GM23338 (cell line): ENCODE measurements at regions not wholly inside any gene's neighbourhood (a gene's known extent, or its start where the extent isn't known, plus 50 kb on each side); places are given as distances from the start of the nearest gene placed in this dataset.
"Not testable (repeated sequence)": the region's sequence is repeated elsewhere in the genome, so short reads cannot be mapped to it uniquely, and the experiment has no call there.

Experiments
- ATAC-seq: fragments of 200-7000 bp; cut with Tn5 transposase; 3 replicates; pipeline ENCODE4 v1.9.1; 2020
- DNase-seq: peaks from one replicate; pipeline ENCODE4 v3.0.0-alpha.2; 2015; ENCODE audit warnings: low spot score
- H2AFZ ChIP-seq: fragments of 200-600 bp; sonication (generic); 2 replicates; pipeline ENCODE4 v1.8.0; 2016; ENCODE audit warnings: antibody characterized with exemption, mild to moderate bottlenecking, moderate library complexity
- H3F3A ChIP-seq: fragments of 200-600 bp; sonication (generic); replicated peaks from 2 replicates; pipeline ENCODE4 v1.8.0; 2017; ENCODE audit warnings: antibody characterized with exemption, mixed run types, low read depth
- H3K27ac ChIP-seq: fragments of 200-600 bp; sonication (generic); 2 replicates; pipeline ENCODE4 v1.6.1; 2016; ENCODE audit warnings: low read depth
- H3K27me3 ChIP-seq: fragments of 200-600 bp; sonication (generic); 2 replicates; pipeline ENCODE4 v1.8.0; 2016; ENCODE audit warnings: mild to moderate bottlenecking, mixed run types, moderate library complexity; ENCODE audit not compliant: insufficient read depth
- H3K36me3 ChIP-seq: fragments of 200-600 bp; sonication (generic); 2 replicates; pipeline ENCODE4 v1.8.0; 2016; ENCODE audit warnings: mild to moderate bottlenecking; ENCODE audit not compliant: insufficient read depth
- H3K4me1 ChIP-seq: fragments of 200-600 bp; sonication (generic); 2 replicates; pipeline ENCODE4 v1.8.0; 2016; ENCODE audit warnings: mild to moderate bottlenecking, moderate library complexity; ENCODE audit not compliant: insufficient read depth
- H3K4me2 ChIP-seq: fragments of 200-600 bp; sonication (generic); 2 replicates; pipeline ENCODE4 v1.7.1; 2017; ENCODE audit warnings: mixed run types
- H3K4me3 ChIP-seq: fragments of 200-600 bp; sonication (generic); 2 replicates; pipeline ENCODE4 v1.6.1; 2016; ENCODE audit warnings: mixed run types
- H3K79me2 ChIP-seq: fragments of 200-600 bp; sonication (generic); replicated peaks from 2 replicates; pipeline ENCODE4 v1.8.0; 2017; ENCODE audit warnings: mild to moderate bottlenecking; ENCODE audit not compliant: insufficient read depth
- H3K9me2 ChIP-seq: fragments of 200-600 bp; sonication (generic); 2 replicates; pipeline ENCODE4 v1.8.0; 2017; ENCODE audit not compliant: insufficient read depth
- H4K20me1 ChIP-seq: fragments of 200-600 bp; sonication (generic); replicated peaks from 2 replicates; pipeline ENCODE4 v1.8.0; 2017; ENCODE audit warnings: mild to moderate bottlenecking; ENCODE audit not compliant: insufficient read depth
- H3K27ac Mint-ChIP-seq: 2 replicates; pipeline ENCODE4 v1.8.0; 2020; ENCODE audit warnings: inconsistent platforms, mild to moderate bottlenecking, moderate library complexity, mixed read lengths
- H3K27me3 Mint-ChIP-seq: 3 replicates; pipeline ENCODE4 v1.8.0; 2022; ENCODE audit warnings: low read depth, mild to moderate bottlenecking, moderate library complexity, mixed read lengths, inconsistent platforms; ENCODE audit not compliant: insufficient read depth, poor library complexity
- H3K36me3 Mint-ChIP-seq: 3 replicates; pipeline ENCODE4 v1.8.0; 2021; ENCODE audit warnings: low read depth, mild to moderate bottlenecking, inconsistent platforms, moderate library complexity, mixed read lengths
- H3K4me1 Mint-ChIP-seq: 3 replicates; pipeline ENCODE4 v1.8.0; 2020; ENCODE audit warnings: mild to moderate bottlenecking, inconsistent platforms, mixed read lengths
- H3K4me3 Mint-ChIP-seq: 3 replicates; pipeline ENCODE4 v1.8.0; 2021; ENCODE audit warnings: moderate library complexity, mild to moderate bottlenecking, inconsistent platforms, mixed read lengths
- H3K9me3 Mint-ChIP-seq: 3 replicates; pipeline ENCODE4 v1.8.0; 2020; ENCODE audit warnings: moderate library complexity, mild to moderate bottlenecking, inconsistent platforms, mixed read lengths
- EZH2 ChIP-seq: fragments of 200-600 bp; sonication (generic); IDR thresholded peaks from one replicate; pipeline ENCODE4 v1.8.0; 2017; ENCODE audit warnings: antibody characterized with exemption, mild to moderate bottlenecking, low read depth; ENCODE audit not compliant: unreplicated experiment
- EZH2phosphoT487 ChIP-seq: fragments of 200-600 bp; sonication (generic); IDR thresholded peaks from one replicate; pipeline ENCODE4 v1.8.1; 2018; ENCODE audit warnings: antibody characterized with exemption; ENCODE audit not compliant: unreplicated experiment
- JUNB ChIP-seq: IDR thresholded peaks from one replicate; pipeline ENCODE4 v1.6.1; 2016; ENCODE audit warnings: antibody characterized with exemption; ENCODE audit not compliant: unreplicated experiment
- POLR2AphosphoS5 ChIP-seq: IDR thresholded peaks from 2 replicates; pipeline ENCODE4 v1.6.1; 2016; ENCODE audit warnings: antibody characterized with exemption, low read depth
- ZNF114 ChIP-seq: fragments of 250-450 bp; sonication (Bioruptor Pico); IDR thresholded peaks from 2 replicates; pipeline ENCODE4 v1.5.0; 2020; ENCODE audit warnings: mild to moderate bottlenecking, moderate library complexity
- TF ChIP-seq, protein P1 (sequence below): IDR thresholded peaks from one replicate; pipeline ENCODE4 v1.6.1; 2018; ENCODE audit warnings: antibody characterized with exemption; ENCODE audit not compliant: unreplicated experiment
- TF ChIP-seq, protein P2 (sequence below), 2 experiments: fragments of 200-600 bp in 1 of 2; sonication (generic) in 1 of 2; conservative IDR thresholded peaks; 2 replicates each; pipeline versions ENCODE4 v1.5.1 to v1.6.1; 2016 to 2017; ENCODE audit warnings: antibody characterized with exemption in 2 of 2, low read depth in 2 of 2, mild to moderate bottlenecking in 2 of 2, moderate library complexity in 1 of 2
- TF ChIP-seq, protein P3 (sequence below): fragments of 250-450 bp; sonication (Bioruptor Pico); IDR thresholded peaks from 2 replicates; pipeline ENCODE4 v1.5.0; 2020; ENCODE audit warnings: mild to moderate bottlenecking, moderate library complexity

DNA sequence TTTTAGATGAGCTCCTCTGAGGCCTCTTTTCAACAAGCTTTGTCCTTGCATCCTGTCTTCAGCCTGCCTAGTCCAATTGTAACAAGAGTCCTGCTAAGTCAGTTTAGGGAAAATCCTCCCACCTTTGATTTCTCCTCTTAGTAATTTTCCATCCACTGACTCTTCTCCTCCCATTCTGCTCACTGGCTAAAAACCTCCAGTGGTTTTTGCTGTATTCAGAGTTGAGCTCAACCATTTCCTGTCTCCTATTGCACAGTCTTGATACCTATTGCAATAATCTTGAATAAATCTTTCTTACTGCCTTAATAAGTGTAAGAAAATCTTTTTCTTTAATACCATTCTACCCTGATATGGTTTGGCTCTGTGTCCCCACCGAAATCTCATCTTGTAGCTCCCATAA, 117.8 kb upstream of the ENPP6 start:
- no peak overlapping the region for H3K4me3 ChIP-seq
- H3K27ac ChIP-seq: no peak overlapping the region
- H3K9me2 ChIP-seq: no peaks in the 10 kb centered on the region; the same call in none of the 2 replicates
- Mint-ChIP-seq H3K27ac (no peak overlapping the region), H3K4me3 (no peak overlapping the region), H3K9me3 (no peaks in the 10 kb centered on the region), H3K27me3 (no peaks in the 10 kb centered on the region), H3K36me3 (no peaks in the 10 kb centered on the region), H3K4me1 (peaks cover 12% of the 10 kb centered on the region; the same call in 2 of the 3 replicates)
- TF ChIP-seq, protein P1, sequence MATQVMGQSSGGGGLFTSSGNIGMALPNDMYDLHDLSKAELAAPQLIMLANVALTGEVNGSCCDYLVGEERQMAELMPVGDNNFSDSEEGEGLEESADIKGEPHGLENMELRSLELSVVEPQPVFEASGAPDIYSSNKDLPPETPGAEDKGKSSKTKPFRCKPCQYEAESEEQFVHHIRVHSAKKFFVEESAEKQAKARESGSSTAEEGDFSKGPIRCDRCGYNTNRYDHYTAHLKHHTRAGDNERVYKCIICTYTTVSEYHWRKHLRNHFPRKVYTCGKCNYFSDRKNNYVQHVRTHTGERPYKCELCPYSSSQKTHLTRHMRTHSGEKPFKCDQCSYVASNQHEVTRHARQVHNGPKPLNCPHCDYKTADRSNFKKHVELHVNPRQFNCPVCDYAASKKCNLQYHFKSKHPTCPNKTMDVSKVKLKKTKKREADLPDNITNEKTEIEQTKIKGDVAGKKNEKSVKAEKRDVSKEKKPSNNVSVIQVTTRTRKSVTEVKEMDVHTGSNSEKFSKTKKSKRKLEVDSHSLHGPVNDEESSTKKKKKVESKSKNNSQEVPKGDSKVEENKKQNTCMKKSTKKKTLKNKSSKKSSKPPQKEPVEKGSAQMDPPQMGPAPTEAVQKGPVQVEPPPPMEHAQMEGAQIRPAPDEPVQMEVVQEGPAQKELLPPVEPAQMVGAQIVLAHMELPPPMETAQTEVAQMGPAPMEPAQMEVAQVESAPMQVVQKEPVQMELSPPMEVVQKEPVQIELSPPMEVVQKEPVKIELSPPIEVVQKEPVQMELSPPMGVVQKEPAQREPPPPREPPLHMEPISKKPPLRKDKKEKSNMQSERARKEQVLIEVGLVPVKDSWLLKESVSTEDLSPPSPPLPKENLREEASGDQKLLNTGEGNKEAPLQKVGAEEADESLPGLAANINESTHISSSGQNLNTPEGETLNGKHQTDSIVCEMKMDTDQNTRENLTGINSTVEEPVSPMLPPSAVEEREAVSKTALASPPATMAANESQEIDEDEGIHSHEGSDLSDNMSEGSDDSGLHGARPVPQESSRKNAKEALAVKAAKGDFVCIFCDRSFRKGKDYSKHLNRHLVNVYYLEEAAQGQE: no peak
- TF ChIP-seq EZH2 (no peak), EZH2phosphoT487 (no peak), ZNF114 (CRISPR knock-in tag) (no peak), JUNB (no peak), POLR2AphosphoS5 (no peak)
- TF ChIP-seq, protein P2, sequence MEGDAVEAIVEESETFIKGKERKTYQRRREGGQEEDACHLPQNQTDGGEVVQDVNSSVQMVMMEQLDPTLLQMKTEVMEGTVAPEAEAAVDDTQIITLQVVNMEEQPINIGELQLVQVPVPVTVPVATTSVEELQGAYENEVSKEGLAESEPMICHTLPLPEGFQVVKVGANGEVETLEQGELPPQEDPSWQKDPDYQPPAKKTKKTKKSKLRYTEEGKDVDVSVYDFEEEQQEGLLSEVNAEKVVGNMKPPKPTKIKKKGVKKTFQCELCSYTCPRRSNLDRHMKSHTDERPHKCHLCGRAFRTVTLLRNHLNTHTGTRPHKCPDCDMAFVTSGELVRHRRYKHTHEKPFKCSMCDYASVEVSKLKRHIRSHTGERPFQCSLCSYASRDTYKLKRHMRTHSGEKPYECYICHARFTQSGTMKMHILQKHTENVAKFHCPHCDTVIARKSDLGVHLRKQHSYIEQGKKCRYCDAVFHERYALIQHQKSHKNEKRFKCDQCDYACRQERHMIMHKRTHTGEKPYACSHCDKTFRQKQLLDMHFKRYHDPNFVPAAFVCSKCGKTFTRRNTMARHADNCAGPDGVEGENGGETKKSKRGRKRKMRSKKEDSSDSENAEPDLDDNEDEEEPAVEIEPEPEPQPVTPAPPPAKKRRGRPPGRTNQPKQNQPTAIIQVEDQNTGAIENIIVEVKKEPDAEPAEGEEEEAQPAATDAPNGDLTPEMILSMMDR (conservative IDR thresholded peaks at IDR 0.05; ENCODE audit: low read depth in 2 of 2): no peak
- TF ChIP-seq, protein P3, sequence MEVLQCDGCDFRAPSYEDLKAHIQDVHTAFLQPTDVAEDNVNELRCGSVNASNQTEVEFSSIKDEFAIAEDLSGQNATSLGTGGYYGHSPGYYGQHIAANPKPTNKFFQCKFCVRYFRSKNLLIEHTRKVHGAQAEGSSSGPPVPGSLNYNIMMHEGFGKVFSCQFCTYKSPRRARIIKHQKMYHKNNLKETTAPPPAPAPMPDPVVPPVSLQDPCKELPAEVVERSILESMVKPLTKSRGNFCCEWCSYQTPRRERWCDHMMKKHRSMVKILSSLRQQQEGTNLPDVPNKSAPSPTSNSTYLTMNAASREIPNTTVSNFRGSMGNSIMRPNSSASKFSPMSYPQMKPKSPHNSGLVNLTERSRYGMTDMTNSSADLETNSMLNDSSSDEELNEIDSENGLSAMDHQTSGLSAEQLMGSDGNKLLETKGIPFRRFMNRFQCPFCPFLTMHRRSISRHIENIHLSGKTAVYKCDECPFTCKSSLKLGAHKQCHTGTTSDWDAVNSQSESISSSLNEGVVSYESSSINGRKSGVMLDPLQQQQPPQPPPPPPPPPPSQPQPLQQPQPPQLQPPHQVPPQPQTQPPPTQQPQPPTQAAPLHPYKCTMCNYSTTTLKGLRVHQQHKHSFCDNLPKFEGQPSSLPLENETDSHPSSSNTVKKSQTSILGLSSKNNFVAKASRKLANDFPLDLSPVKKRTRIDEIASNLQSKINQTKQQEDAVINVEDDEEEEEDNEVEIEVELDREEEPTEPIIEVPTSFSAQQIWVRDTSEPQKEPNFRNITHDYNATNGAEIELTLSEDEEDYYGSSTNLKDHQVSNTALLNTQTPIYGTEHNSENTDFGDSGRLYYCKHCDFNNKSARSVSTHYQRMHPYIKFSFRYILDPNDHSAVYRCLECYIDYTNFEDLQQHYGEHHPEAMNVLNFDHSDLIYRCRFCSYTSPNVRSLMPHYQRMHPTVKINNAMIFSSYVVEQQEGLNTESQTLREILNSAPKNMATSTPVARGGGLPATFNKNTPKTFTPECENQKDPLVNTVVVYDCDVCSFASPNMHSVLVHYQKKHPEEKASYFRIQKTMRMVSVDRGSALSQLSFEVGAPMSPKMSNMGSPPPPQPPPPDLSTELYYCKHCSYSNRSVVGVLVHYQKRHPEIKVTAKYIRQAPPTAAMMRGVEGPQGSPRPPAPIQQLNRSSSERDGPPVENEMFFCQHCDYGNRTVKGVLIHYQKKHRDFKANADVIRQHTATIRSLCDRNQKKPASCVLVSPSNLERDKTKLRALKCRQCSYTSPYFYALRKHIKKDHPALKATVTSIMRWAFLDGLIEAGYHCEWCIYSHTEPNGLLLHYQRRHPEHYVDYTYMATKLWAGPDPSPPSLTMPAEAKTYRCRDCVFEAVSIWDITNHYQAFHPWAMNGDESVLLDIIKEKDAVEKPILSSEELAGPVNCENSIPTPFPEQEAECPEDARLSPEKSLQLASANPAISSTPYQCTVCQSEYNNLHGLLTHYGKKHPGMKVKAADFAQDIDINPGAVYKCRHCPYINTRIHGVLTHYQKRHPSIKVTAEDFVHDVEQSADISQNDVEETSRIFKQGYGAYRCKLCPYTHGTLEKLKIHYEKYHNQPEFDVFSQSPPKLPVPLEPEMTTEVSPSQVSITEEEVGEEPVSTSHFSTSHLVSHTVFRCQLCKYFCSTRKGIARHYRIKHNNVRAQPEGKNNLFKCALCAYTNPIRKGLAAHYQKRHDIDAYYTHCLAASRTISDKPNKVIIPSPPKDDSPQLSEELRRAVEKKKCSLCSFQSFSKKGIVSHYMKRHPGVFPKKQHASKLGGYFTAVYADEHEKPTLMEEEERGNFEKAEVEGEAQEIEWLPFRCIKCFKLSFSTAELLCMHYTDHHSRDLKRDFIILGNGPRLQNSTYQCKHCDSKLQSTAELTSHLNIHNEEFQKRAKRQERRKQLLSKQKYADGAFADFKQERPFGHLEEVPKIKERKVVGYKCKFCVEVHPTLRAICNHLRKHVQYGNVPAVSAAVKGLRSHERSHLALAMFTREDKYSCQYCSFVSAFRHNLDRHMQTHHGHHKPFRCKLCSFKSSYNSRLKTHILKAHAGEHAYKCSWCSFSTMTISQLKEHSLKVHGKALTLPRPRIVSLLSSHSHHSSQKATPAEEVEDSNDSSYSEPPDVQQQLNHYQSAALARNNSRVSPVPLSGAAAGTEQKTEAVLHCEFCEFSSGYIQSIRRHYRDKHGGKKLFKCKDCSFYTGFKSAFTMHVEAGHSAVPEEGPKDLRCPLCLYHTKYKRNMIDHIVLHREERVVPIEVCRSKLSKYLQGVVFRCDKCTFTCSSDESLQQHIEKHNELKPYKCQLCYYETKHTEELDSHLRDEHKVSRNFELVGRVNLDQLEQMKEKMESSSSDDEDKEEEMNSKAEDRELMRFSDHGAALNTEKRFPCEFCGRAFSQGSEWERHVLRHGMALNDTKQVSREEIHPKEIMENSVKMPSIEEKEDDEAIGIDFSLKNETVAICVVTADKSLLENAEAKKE (CRISPR knock-in tag): no peak
- no peak overlapping the region for H3K4me2 ChIP-seq
- no peak overlapping the region for H2AFZ ChIP-seq
- H3K27me3 ChIP-seq: no peaks in the 10 kb centered on the region
- no peak for ATAC-seq
- no peaks in the 10 kb centered on the region for H4K20me1 ChIP-seq
- H3K79me2 ChIP-seq: no peaks in the 10 kb centered on the region
- H3K4me1 ChIP-seq: no peaks in the 10 kb centered on the region
- no peaks in the 10 kb centered on the region for H3K36me3 ChIP-seq
- DNase-seq: no peak
- H3F3A ChIP-seq: no peaks in the 10 kb centered on the region

DNA sequence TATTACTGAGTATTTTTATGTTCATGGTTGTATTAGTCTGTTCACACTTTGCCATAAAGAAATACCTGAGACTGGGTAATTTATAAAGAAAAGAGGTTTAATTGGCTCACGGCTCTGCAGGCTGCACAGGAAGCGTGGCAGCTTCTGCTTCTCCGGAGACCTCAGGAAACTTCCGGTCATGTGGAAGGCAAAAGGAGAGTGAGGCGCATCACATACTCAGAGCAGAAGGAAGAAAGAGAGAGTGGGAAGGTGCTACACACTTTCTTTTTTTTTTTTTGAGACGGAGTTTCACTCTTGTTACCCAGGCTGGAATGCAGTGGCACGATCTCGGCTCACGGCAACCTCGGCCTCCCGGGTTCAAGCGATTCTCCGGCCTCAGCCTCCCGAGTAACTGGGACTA, 115.8 kb upstream of the ENPP6 start:
- H3F3A ChIP-seq, DNase-seq, H3K27me3 ChIP-seq, ATAC-seq, H3K4me2 ChIP-seq, H3K9me2 ChIP-seq, H3K36me3 ChIP-seq, H2AFZ ChIP-seq, H3K4me3 ChIP-seq, H4K20me1 ChIP-seq, H3K27me3 Mint-ChIP-seq, H3K36me3 Mint-ChIP-seq, H3K4me3 Mint-ChIP-seq, H3K9me3 Mint-ChIP-seq, H3K27ac Mint-ChIP-seq, H3K79me2 ChIP-seq, H3K27ac ChIP-seq, H3K4me1 ChIP-seq: not testable (repeated sequence)
- H3K4me1 Mint-ChIP-seq: peaks cover 12% of the 10 kb centered on the region; the same call in 2 of the 3 replicates
